NK-92 (cell line): ENCODE measurements at regions not wholly inside any gene's neighbourhood (a gene's known extent, or its start where the extent isn't known, plus 50 kb on each side); places are given as distances from the start of the nearest gene placed in this dataset.
"Not testable (repeated sequence)": the region's sequence is repeated elsewhere in the genome, so short reads cannot be mapped to it uniquely, and the experiment has no call there.

Source experiments
- DNase-seq: peaks from one replicate; lab custom pipeline; 2025; ENCODE audit not compliant: unreplicated experiment; lab: John Stamatoyannopoulos, UW

- DNase-seq: no peak
Measured at GRCh38 chrX:46029777-46030176, 515.4 kb downstream of the ZNF674 start.

DNA sequence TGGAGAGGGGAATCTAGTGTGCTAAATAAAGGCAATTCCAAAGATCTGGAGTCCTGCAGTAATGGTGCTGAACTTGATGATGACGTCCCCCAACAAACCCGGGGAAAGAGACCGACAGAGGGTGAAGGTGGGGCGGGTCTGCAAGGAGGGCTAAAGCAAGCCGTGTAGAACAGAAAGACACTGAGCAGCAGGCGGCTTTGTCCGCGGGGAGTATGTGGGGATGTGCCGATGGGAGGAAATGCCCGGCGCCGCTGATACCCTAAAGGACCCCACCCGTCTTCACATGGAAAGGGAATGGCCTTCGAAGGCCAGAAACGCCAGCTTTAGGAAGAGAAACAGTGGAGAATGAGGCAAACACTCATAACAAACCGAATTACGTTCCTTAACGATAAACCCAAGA is 528.9 kb downstream of the ZNF674 start:
- DNase-seq: no peak

- DNase-seq: no peak
Measured at GRCh38 chrX:46015653-46016052, 529.6 kb downstream of the ZNF674 start.

GRCh38 chrX:45992402-45993123 is 552.7 kb downstream of the ZNF674 start:
- no peak for DNase-seq

GRCh38 chrX:45986971-45987370 is 558.2 kb downstream of the ZNF674 start:
- no peak for DNase-seq

DNA sequence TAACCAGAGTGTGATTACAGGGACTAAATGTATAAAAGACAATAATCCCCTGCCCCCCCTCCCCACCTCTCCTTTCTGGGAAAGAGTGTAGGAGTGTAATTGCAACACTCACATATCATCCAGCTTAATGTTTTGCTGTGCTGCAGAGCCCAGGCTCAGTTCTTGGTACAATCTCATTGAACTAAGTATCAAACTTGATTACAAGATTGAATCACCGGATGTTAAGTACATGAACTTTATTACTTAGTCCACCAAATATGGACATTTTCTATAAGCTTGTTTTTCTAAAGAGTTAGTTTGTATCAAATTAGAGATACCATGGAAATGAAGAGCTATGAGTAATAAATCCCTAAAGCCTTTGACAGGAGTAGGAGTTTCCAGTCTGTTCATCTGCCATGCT is 559.1 kb downstream of the ZNF674 start:
- no peak for DNase-seq

GRCh38 chrX:45982958-45983727 is 562.1 kb downstream of the ZNF674 start:
- DNase-seq: not testable (repeated sequence)

GRCh38 chrX:45980726-45981125 is 564.5 kb downstream of the ZNF674 start:
- no peak for DNase-seq

- no peak for DNase-seq
Measured at GRCh38 chrX:45975633-45976032, 569.6 kb downstream of the ZNF674 start.

- no peak for DNase-seq
Measured at GRCh38 chrX:45972636-45973035, 572.6 kb downstream of the ZNF674 start.

DNA sequence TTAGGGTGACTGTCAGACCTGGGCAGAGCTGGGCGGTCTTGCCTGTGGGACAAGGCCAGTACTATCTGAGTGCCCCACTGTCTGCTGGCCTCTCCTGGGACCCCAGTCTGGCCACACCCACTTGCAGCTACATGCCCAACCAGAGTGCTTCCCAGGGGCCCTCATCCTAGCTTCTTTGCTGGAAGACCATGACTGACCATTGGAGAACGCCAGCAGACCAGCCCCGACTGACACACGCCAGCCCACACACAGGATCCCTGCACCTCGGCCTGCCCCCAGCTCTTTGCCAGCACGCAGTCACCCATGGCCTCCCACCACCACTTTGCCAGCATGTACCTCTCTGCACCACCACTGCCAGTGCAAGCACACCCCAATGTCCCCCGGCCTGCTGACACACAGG is 585.7 kb downstream of the ZNF674 start:
- no peak for DNase-seq

GRCh38 chrX:45956191-45956870 is 588.9 kb downstream of the ZNF674 start:
- no peak for DNase-seq

GRCh38 chrX:45955661-45956060 is 589.6 kb downstream of the ZNF674 start:
- DNase-seq: no peak

DNA sequence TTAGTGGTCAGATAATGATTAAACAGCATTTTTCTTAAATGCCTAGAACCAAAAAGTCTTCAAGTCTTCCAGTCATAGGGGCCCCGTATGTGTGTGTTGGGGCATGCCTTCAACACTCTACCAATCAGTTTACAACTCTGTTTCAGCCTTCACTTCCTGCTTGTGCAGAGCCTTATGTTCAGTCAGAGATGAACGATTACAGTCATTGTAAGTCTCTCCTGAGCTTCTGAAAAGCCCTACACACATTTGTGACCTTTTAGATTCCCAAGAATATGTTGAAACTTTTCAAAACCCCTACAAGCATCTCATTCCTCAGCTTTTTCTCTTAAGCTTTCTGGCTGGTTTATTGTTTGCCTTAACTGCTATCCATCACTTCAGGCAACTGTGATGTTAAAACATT is 591.2 kb downstream of the ZNF674 start:
- no peak for DNase-seq

DNA sequence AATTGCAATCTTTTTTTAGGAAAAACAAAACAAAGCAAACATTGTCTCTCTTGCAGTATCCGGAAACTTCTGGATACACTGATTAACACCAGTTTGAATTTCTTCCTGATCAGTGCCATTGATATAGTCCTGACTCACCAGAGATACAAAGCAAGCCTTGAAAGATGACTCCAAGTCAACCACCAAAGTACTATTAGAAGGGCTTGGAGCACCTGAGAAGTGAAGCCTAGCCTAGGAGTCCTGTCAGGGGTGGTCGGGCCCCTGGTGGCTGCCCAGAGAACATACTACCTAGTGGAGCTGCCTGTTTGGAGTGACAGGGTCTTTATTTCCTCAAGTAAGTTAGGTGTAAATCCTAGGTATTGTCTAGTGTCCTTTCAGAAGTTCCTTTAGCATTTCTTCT is 593.2 kb downstream of the ZNF674 start:
- no peak for DNase-seq

- no peak for DNase-seq
Measured at GRCh38 chrX:45935408-45935807, 609.8 kb downstream of the ZNF674 start.

- no peak for DNase-seq
Measured at GRCh38 chrX:45912316-45912715, 632.9 kb downstream of the ZNF674 start.

GRCh38 chrX:45907786-45908185 is 637.4 kb downstream of the ZNF674 start:
- no peak for DNase-seq

DNA sequence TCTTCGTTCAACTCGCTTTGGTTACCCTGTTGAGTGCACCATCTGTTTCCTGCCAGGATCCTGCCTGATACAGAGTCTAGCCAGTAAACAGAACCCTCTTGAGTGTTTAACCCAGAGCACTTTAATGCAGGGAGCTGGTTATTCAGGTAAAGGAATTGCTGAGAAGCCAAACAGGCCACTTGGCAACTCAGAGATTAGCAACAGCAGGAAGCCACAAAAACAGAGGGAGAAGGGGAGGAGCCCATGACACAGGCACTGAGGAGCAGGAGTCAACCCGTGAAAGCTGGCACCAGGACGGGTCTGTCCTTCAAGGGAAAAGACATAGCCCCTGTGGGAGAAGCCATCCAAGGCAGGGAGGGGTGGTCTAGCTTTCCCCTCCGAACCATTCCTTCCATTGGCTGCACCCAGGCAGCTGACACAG is 641.4 kb downstream of the ZNF674 start:
- DNase-seq: no peak

DNA sequence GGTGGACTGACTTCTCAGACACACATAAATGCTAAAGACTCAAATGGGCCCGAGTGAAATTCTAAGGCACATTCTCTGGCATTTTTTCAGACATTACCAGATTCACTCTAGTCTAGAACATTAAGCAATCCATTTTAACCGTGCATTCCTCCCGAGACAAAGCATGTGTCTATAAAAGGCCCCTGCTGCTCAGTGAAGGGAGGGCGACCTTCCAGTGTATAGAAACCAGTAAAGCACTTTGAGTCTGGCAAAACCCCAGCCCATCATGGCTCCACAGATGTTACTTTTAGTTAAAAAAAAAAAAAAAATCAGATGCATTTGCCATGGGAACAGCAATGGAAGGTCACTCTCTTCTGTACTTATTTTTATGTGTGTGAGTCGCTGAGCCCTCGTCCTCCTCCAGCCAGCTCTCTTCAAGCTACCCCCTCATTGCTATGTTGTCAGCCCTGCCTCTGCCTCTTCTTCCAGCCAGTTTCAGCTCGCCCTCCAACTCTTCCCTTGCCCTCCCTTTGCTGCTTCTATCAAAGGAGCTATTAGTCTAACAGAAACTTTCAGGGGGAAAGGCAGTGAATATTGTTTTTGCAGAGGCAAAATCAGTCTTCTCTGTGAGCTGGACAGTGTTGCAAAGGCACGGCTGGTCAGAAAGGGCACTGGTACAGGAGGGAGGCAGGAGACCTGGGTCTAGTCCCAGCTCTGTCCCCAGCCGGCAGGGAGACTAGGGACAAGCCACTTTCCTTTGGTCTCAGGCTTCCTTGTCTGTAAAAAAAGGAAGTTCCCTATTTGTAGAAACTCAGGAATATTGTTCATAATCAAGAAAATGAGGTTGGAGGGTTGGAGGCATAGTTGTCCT is 644.2 kb downstream of the ZNF674 start:
- DNase-seq: no peak
